Neural progenitor cell (in vitro differentiated cells): ENCODE measurements at regions not wholly inside any gene's neighbourhood (a gene's known extent, or its start where the extent isn't known, plus 50 kb on each side); places are given as distances from the start of the nearest gene placed in this dataset.

ENCODE experiments used
- DNase-seq: peaks from one replicate; pipeline ENCODE4 v3.0.0-alpha.2; 2016; ENCODE audit warnings: low spot score
- H2AFZ ChIP-seq: fragments of 200-600 bp; sonication (generic); replicated peaks from 2 replicates; pipeline ENCODE4 v1.6.1; 2016; ENCODE audit warnings: antibody characterized with exemption
- H3F3A ChIP-seq: fragments of 200-600 bp; sonication (generic); 2 replicates; pipeline ENCODE4 v1.6.1; 2016; ENCODE audit warnings: antibody characterized with exemption, low read depth
- H3K27ac ChIP-seq: fragments of 200-600 bp; sonication (generic); 2 replicates; pipeline ENCODE4 v1.5.1; 2016; ENCODE audit warnings: mild to moderate bottlenecking
- H3K27me3 ChIP-seq: fragments of 200-600 bp; sonication (generic); 2 replicates; pipeline ENCODE4 v1.6.1; 2016; ENCODE audit warnings: mild to moderate bottlenecking, moderate library complexity
- H3K36me3 ChIP-seq: fragments of 200-600 bp; sonication (generic); 2 replicates; pipeline ENCODE4 v1.5.1; 2016
- H3K4me1 ChIP-seq: fragments of 200-600 bp; sonication (generic); 2 replicates; pipeline ENCODE4 v1.6.1; 2016; ENCODE audit warnings: mixed run types
- H3K4me2 ChIP-seq: fragments of 200-600 bp; sonication (generic); 2 replicates; pipeline ENCODE4 v1.6.1; 2016
- H3K4me3 ChIP-seq: fragments of 200-600 bp; sonication (generic); 2 replicates; pipeline ENCODE4 v1.5.1; 2016
- H3K79me2 ChIP-seq: fragments of 200-600 bp; sonication (generic); 2 replicates; pipeline ENCODE4 v1.6.1; 2016; ENCODE audit warnings: low read depth
- H3K9ac ChIP-seq: fragments of 200-600 bp; sonication (generic); 2 replicates; pipeline ENCODE4 v1.6.1; 2016
- H3K9me3 ChIP-seq: fragments of 200-600 bp; sonication (generic); 2 replicates; pipeline ENCODE4 v1.5.1; 2016; ENCODE audit warnings: low read depth
- H4K20me1 ChIP-seq: fragments of 200-600 bp; sonication (generic); 2 replicates; pipeline ENCODE4 v1.6.1; 2016; ENCODE audit warnings: low read depth
- H3K27ac Mint-ChIP-seq: 3 replicates; pipeline ENCODE4 v1.8.0; 2021; ENCODE audit warnings: mixed read lengths
- H3K27me3 Mint-ChIP-seq: 2 replicates; pipeline ENCODE4 v1.8.0; 2022; ENCODE audit warnings: low read depth, mild to moderate bottlenecking, inconsistent platforms, moderate library complexity, mixed read lengths; ENCODE audit not compliant: insufficient read depth
- H3K36me3 Mint-ChIP-seq: 3 replicates; pipeline ENCODE4 v1.8.0; 2021; ENCODE audit warnings: mixed read lengths
- H3K4me1 Mint-ChIP-seq: 3 replicates; pipeline ENCODE4 v1.8.0; 2021; ENCODE audit warnings: mixed read lengths
- H3K4me3 Mint-ChIP-seq: 3 replicates; pipeline ENCODE4 v1.8.0; 2021; ENCODE audit warnings: mild to moderate bottlenecking, moderate library complexity, mixed read lengths
- H3K9me3 Mint-ChIP-seq: 3 replicates; pipeline ENCODE4 v1.8.0; 2020; ENCODE audit warnings: mixed read lengths
- CTCF ChIP-seq: fragments of 200-600 bp; sonication (generic); IDR thresholded peaks from 2 replicates; pipeline ENCODE4 v1.5.1; 2017; ENCODE audit warnings: antibody characterized with exemption, mild to moderate bottlenecking
- EZH2 ChIP-seq: fragments of 200-600 bp; sonication (generic); IDR thresholded peaks from 2 replicates; pipeline ENCODE4 v1.6.1; 2017; ENCODE audit warnings: antibody characterized with exemption, mild to moderate bottlenecking, moderate library complexity
- EZH2phosphoT487 ChIP-seq: fragments of 200-600 bp; sonication (generic); IDR thresholded peaks from 2 replicates; pipeline ENCODE4 v1.6.1; 2017; ENCODE audit warnings: antibody characterized with exemption

- Histone ChIP-seq H3F3A (no peaks in the 10 kb centered on the region), H3K4me1 (no peaks in the 10 kb centered on the region), H3K4me3 (no peak overlapping the region), H3K27me3 (no peaks in the 10 kb centered on the region), H2AFZ (no peak overlapping the region), H3K4me2 (no peak overlapping the region), H3K79me2 (no peaks in the 10 kb centered on the region), H3K36me3 (no peaks in the 10 kb centered on the region), H3K9ac (no peak overlapping the region), H3K27ac (no peak overlapping the region), H3K9me3 (no peaks in the 10 kb centered on the region), H4K20me1 (no peaks in the 10 kb centered on the region)
- H3K27me3 Mint-ChIP-seq: peaks cover 5% of the 10 kb centered on the region
- H3K36me3 Mint-ChIP-seq: no peaks in the 10 kb centered on the region
- no peak overlapping the region for H3K4me3 Mint-ChIP-seq
- peaks cover 1% of the 10 kb centered on the region for H3K4me1 Mint-ChIP-seq
- no peak for DNase-seq
- no peaks in the 10 kb centered on the region for H3K9me3 Mint-ChIP-seq
- no peak for TF ChIP-seq CTCF
- no peak for TF ChIP-seq EZH2
- TF ChIP-seq EZH2phosphoT487: no peak
- H3K27ac Mint-ChIP-seq: no peak overlapping the region
Observed at GRCh38 chr9:26470284-26470683, 422.3 kb downstream of the CAAP1 start.

- Mint-ChIP-seq H3K27me3 (peaks cover 3% of the 10 kb centered on the region), H3K9me3 (no peaks in the 10 kb centered on the region), H3K36me3 (no peaks in the 10 kb centered on the region), H3K4me3 (no peak overlapping the region), H3K4me1 (peaks cover 3% of the 10 kb centered on the region), H3K27ac (no peak overlapping the region)
- Histone ChIP-seq H3K4me1 (peaks cover 8% of the 10 kb centered on the region), H3K36me3 (no peaks in the 10 kb centered on the region), H4K20me1 (no peaks in the 10 kb centered on the region), H3K9me3 (no peaks in the 10 kb centered on the region), H3K79me2 (no peaks in the 10 kb centered on the region), H3K27me3 (no peaks in the 10 kb centered on the region), H3K27ac (no peak overlapping the region), H3F3A (no peaks in the 10 kb centered on the region), H3K9ac (no peak overlapping the region), H3K4me3 (no peak overlapping the region), H2AFZ (no peak overlapping the region), H3K4me2 (no peak overlapping the region)
- TF ChIP-seq EZH2: no peak
- no peak for TF ChIP-seq CTCF
- no peak for TF ChIP-seq EZH2phosphoT487
- peak; percentile 54 for DNase-seq
Observed at GRCh38 chr9:26463837-26464236, 428.8 kb downstream of the CAAP1 start.

GRCh38 chr9:26462751-26463150 lies 429.9 kb downstream of the CAAP1 start:
- no peak overlapping the region for H3K27ac ChIP-seq
- no peaks in the 10 kb centered on the region for H3K9me3 Mint-ChIP-seq
- no peak overlapping the region for H2AFZ ChIP-seq
- H3K9ac ChIP-seq: no peak overlapping the region
- H3K9me3 ChIP-seq: no peaks in the 10 kb centered on the region
- H3K4me1 ChIP-seq: peaks cover 15% of the 10 kb centered on the region
- peaks cover 5% of the 10 kb centered on the region for H3K27me3 Mint-ChIP-seq
- H3K27me3 ChIP-seq: no peaks in the 10 kb centered on the region
- DNase-seq: no peak
- no peak overlapping the region for H3K27ac Mint-ChIP-seq
- H3K4me1 Mint-ChIP-seq: peaks cover 3% of the 10 kb centered on the region
- no peak overlapping the region for H3K4me3 ChIP-seq
- no peaks in the 10 kb centered on the region for H3F3A ChIP-seq
- no peak overlapping the region for H3K4me2 ChIP-seq
- H3K79me2 ChIP-seq: no peaks in the 10 kb centered on the region
- no peaks in the 10 kb centered on the region for H3K36me3 Mint-ChIP-seq
- H3K4me3 Mint-ChIP-seq: no peak overlapping the region
- H4K20me1 ChIP-seq: no peaks in the 10 kb centered on the region
- no peaks in the 10 kb centered on the region for H3K36me3 ChIP-seq
- TF ChIP-seq EZH2phosphoT487: no peak
- no peak for TF ChIP-seq EZH2
- no peak for TF ChIP-seq CTCF
